Prostate gland (tissue), 2 donors: ENCODE measurements at regions not wholly inside any gene's neighbourhood (a gene's known extent, or its start where the extent isn't known, plus 50 kb on each side); places are given as distances from the start of the nearest gene placed in this dataset.
"Not testable (repeated sequence)": the region's sequence is repeated elsewhere in the genome, so short reads cannot be mapped to it uniquely, and the experiment has no call there.

ENCODE experiments used
- DNase-seq: peaks from one replicate; pipeline ENCODE4 v3.0.0-alpha.2; 2019; ENCODE audit warnings: low spot score
- H3K27ac ChIP-seq, 2 donors: fragments of 200-600 bp; sonication (generic); 2 replicates each; pipeline ENCODE4 v1.5.1; 2017 to 2019
- H3K27me3 ChIP-seq: fragments of 200-600 bp; sonication (generic); replicated peaks from 2 replicates; pipeline ENCODE4 v1.5.1; 2019; ENCODE audit not compliant: insufficient read depth
- H3K36me3 ChIP-seq, 2 donors: fragments of 200-600 bp; sonication (generic); 1 replicate in 1 of 2; 2 replicates in 1 of 2; pipeline versions ENCODE4 v1.5.1 to v1.8.1; 2017 to 2019
- H3K4me1 ChIP-seq: fragments of 200-600 bp; sonication (generic); replicated peaks from 2 replicates; pipeline ENCODE4 v1.5.1; 2019
- H3K4me3 ChIP-seq, 2 donors: fragments of 200-600 bp; sonication (generic); 2 replicates each; pipeline ENCODE4 v1.5.1; 2017 to 2019
- H3K9me3 ChIP-seq: fragments of 200-600 bp; sonication (generic); 2 replicates; pipeline ENCODE4 v1.5.1; 2017
- CTCF ChIP-seq, 4 experiments: fragments of 200-600 bp in 2 of 4; fragments of 450-650 bp in 2 of 4; sonication (generic) in 2 of 4; IDR thresholded peaks; 1 replicate in 3 of 4; 2 replicates in 1 of 4; pipeline ENCODE4 v1.5.1; 2016 to 2019; ENCODE audit warnings: antibody characterized with exemption in 4 of 4, mild to moderate bottlenecking in 2 of 4, moderate library complexity in 2 of 4
- POLR2A ChIP-seq: fragments of 450-650 bp; IDR thresholded peaks from one replicate; pipeline ENCODE4 v1.6.1; 2016; ENCODE audit warnings: antibody characterized with exemption, mild to moderate bottlenecking
- POLR2AphosphoS5 ChIP-seq: sonication (generic); formaldehyde crosslinking; IDR thresholded peaks from one replicate; pipeline ENCODE4 v1.6.1; 2017; ENCODE audit warnings: antibody characterized with exemption
- WGBS: methylation state at CpG from one replicate; pipeline ENCODE4 v1.1.5; 2018; 5-methylcytosine and 5-hydroxymethylcytosine counted together
- intact Hi-C: fragments of 100-400 bp; cut with DNase I; formaldehyde crosslinking; loops from one replicate; pipeline ENCODE4 v1.14.2; 2022

- H3K4me1 ChIP-seq, result no peaks in the 10 kb centered on the region
- DNase-seq, result no peak
- no peaks in the 10 kb centered on the region for H3K9me3 ChIP-seq
- H3K4me3 ChIP-seq, result no peak overlapping the region
- no peaks in the 10 kb centered on the region for H3K36me3 ChIP-seq
- intact Hi-C loops, result no loop called here
- TF ChIP-seq CTCF (IDR thresholded peaks at IDR 0.05) (no peak), POLR2A (no peak), POLR2AphosphoS5 (no peak)
- H3K27me3 ChIP-seq, result no peaks in the 10 kb centered on the region
- H3K27ac ChIP-seq, result no peak overlapping the region
Observed at GRCh38 chr7:42722198-42722597, 189.7 kb downstream of the C7orf25 start.

- no peaks in the 10 kb centered on the region for H3K4me1 ChIP-seq
- no peaks in the 10 kb centered on the region for H3K27me3 ChIP-seq
- intact Hi-C loops, result no loop called here
- H3K9me3 ChIP-seq, result no peaks in the 10 kb centered on the region
- no peak overlapping the region for H3K27ac ChIP-seq
- H3K36me3 ChIP-seq, result no peaks in the 10 kb centered on the region
- TF ChIP-seq POLR2AphosphoS5, result no peak
- no peak for TF ChIP-seq CTCF (IDR thresholded peaks at IDR 0.05)
- TF ChIP-seq POLR2A, result no peak
- 79% methylated on average over 10 of the region's 10 CpGs for WGBS
- no peak for DNase-seq
- no peak overlapping the region for H3K4me3 ChIP-seq
Observed at GRCh38 chr7:42720991-42721796, 190.7 kb downstream of the C7orf25 start.

DNA sequence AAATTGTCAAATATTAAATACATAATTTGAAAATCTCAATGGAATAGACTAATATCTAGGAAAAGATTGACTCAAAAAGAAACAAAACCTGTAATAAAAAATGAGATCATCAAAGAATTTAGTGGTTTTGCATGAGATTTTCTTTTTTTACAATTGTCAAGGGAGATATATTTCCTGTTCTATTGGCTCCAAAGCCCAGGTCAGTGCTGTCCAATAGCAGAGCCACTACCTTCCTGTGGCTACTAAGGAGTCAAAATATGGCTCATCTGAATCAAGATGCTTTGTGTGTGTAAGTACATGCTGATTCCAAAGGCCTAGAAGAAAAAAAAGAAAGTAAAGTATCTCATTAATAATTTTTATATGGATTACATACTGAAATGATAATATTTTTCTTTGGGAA lies 191.9 kb downstream of the C7orf25 start:
- Histone ChIP-seq H3K4me3 (no peak overlapping the region), H3K4me1 (no peaks in the 10 kb centered on the region), H3K27ac (no peak overlapping the region), H3K27me3 (no peaks in the 10 kb centered on the region), H3K36me3 (no peaks in the 10 kb centered on the region), H3K9me3 (no peaks in the 10 kb centered on the region)
- no peak for DNase-seq
- TF ChIP-seq POLR2A, result no peak
- no peak for TF ChIP-seq POLR2AphosphoS5
- intact Hi-C loops, result no loop called here

GRCh38 chr7:42718466-42718865 lies 193.4 kb downstream of the C7orf25 start:
- H3K27me3 ChIP-seq, H3K4me3 ChIP-seq, H3K9me3 ChIP-seq, DNase-seq, H3K4me1 ChIP-seq, H3K27ac ChIP-seq, intact Hi-C loops, H3K36me3 ChIP-seq: not testable (repeated sequence)
- 96% methylated on average over 2 of the region's 2 CpGs for WGBS

DNA sequence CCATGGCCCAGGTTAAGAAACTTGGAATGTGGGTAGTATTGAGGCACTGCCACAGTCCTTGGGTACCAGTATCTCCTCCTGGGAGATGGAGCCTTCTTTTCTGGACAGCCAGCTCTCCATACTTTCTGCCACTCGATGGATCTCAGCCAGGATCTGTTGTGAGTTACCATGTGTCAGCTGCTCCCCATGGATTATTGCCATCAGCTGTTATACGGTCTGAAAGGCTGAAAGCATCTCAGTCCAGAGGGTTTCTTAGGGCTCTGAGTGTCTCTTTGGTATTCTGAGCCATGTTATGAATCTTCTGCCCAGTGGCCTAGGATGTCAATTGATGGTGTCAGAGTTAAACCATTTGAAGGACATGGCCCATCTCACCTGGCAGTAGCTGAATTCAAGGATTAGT lies 197.5 kb downstream of the C7orf25 start:
- H3K4me1 ChIP-seq, result no peaks in the 10 kb centered on the region
- intact Hi-C loops, result no loop called here
- H3K9me3 ChIP-seq, result no peaks in the 10 kb centered on the region
- TF ChIP-seq POLR2A, result no peak
- TF ChIP-seq CTCF (IDR thresholded peaks at IDR 0.05), result no peak
- no peak for TF ChIP-seq POLR2AphosphoS5
- no peak for DNase-seq
- H3K36me3 ChIP-seq, result no peaks in the 10 kb centered on the region
- WGBS, result 70% methylated on average over 2 of the region's 2 CpGs
- no peaks in the 10 kb centered on the region for H3K27me3 ChIP-seq
- no peak overlapping the region for H3K4me3 ChIP-seq
- H3K27ac ChIP-seq, result no peak overlapping the region

DNA sequence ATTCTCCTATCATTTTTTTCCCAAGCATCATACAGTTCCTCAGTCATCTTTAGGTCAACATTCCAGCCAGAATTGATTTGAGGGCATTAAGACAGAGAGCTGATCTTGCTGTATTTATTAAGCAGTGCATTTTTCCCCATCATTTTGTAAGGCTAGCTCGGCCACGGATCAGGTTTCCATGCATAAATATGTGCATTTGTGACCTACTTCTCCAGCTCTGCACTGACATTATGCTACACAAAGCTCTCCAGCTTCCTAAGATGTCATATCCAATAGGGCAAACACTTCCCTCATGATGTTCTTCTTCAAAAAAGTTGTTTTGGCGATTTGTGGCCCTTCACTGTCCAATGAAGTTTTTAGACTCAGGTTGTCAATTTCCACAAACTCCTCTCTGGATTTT lies 202.6 kb downstream of the C7orf25 start:
- H3K27me3 ChIP-seq, result no peaks in the 10 kb centered on the region
- H3K4me3 ChIP-seq, result no peak overlapping the region
- H3K27ac ChIP-seq, result no peak overlapping the region
- no peaks in the 10 kb centered on the region for H3K4me1 ChIP-seq
- H3K9me3 ChIP-seq, result no peaks in the 10 kb centered on the region
- H3K36me3 ChIP-seq, result no peaks in the 10 kb centered on the region
- no peak for TF ChIP-seq CTCF (IDR thresholded peaks at IDR 0.05)
- no peak for TF ChIP-seq POLR2AphosphoS5
- no peak for TF ChIP-seq POLR2A
- intact Hi-C loops, result no loop called here
- DNase-seq, result no peak
- 59% methylated on average over 3 of the region's 3 CpGs for WGBS
